KMS-11 (cell line): ENCODE measurements at regions not wholly inside any gene's neighbourhood (a gene's known extent, or its start where the extent isn't known, plus 50 kb on each side); places are given as distances from the start of the nearest gene placed in this dataset.

Source experiments
- H2AFZ ChIP-seq: fragments of 200-600 bp; sonication (generic); 2 replicates; pipeline ENCODE4 v1.6.1; 2016; ENCODE audit warnings: antibody characterized with exemption, mixed run types, low read depth
- H3K27ac ChIP-seq: fragments of 200-600 bp; sonication (generic); 2 replicates; pipeline ENCODE4 v1.6.1; 2016; ENCODE audit warnings: mild to moderate bottlenecking, mixed run types
- H3K27me3 ChIP-seq: fragments of 200-600 bp; sonication (generic); 2 replicates; pipeline ENCODE4 v1.6.1; 2017; ENCODE audit warnings: mild to moderate bottlenecking, low read depth, mixed run types, moderate library complexity; ENCODE audit not compliant: insufficient read depth
- H3K36me3 ChIP-seq: fragments of 200-600 bp; sonication (generic); 2 replicates; pipeline ENCODE4 v1.6.1; 2017; ENCODE audit warnings: mild to moderate bottlenecking, mixed run types; ENCODE audit not compliant: insufficient read depth
- H3K4me1 ChIP-seq: fragments of 200-600 bp; sonication (generic); 2 replicates; pipeline ENCODE4 v1.6.1; 2016; ENCODE audit warnings: mild to moderate bottlenecking, low read depth, mixed run types; ENCODE audit not compliant: poor library complexity, severe bottlenecking
- H3K4me2 ChIP-seq: fragments of 200-600 bp; sonication (generic); 2 replicates; pipeline ENCODE4 v1.7.0; 2016; ENCODE audit warnings: mild to moderate bottlenecking, mixed run types
- H3K4me3 ChIP-seq: fragments of 200-600 bp; sonication (generic); IDR thresholded peaks from 2 replicates; pipeline ENCODE4 v1.6.1; 2017; ENCODE audit warnings: low read depth, low read length, mixed read lengths; ENCODE audit not compliant: insufficient read depth
- H3K79me2 ChIP-seq: fragments of 200-600 bp; sonication (generic); 2 replicates; pipeline ENCODE4 v1.6.1; 2016; ENCODE audit warnings: low read depth, mixed run types; ENCODE audit not compliant: insufficient read depth
- H3K9ac ChIP-seq: fragments of 200-600 bp; sonication (generic); 2 replicates; pipeline ENCODE4 v1.6.1; 2016; ENCODE audit warnings: mild to moderate bottlenecking, mixed run types
- H4K20me1 ChIP-seq: fragments of 200-600 bp; sonication (generic); 2 replicates; pipeline ENCODE4 v1.6.1; 2016; ENCODE audit warnings: mild to moderate bottlenecking, mixed run types; ENCODE audit not compliant: insufficient read depth
- TF ChIP-seq, protein P1 (sequence below): fragments of 200-600 bp; sonication (generic); conservative IDR thresholded peaks from 2 replicates; pipeline ENCODE4 v1.6.1; 2017; ENCODE audit warnings: low read depth, mild to moderate bottlenecking, antibody characterized with exemption, low read length, moderate library complexity, mixed read lengths

DNA sequence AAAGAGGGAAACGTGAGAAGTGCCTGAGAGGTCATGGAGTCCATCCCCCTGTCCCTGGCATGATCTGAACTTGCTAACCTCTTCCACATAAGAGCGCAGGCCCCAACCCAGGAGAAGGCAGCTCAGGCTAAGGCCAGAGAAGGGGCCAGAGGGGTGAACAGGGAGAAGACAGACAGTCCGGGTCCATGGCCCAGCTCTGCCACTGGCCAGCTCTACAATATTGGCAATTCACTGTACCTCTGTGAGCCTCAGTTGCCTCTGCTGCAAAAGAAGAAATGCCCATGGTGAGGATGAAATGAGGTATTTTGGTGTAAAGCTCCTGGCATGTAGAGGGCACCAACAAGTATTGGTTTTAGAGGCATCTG, 72.3 kb downstream of the CAMK2N1 start:
- Histone ChIP-seq H3K4me3 (no peak overlapping the region), H3K36me3 (no peaks in the 10 kb centered on the region), H3K4me2 (no peak overlapping the region), H3K79me2 (no peaks in the 10 kb centered on the region), H3K4me1 (no peaks in the 10 kb centered on the region), H4K20me1 (no peaks in the 10 kb centered on the region), H3K9ac (no peak overlapping the region), H3K27me3 (peaks cover 8% of the 10 kb centered on the region; the same call in 1 of the 2 replicates), H3K27ac (no peak overlapping the region), H2AFZ (no peak overlapping the region)
- TF ChIP-seq, protein P1, sequence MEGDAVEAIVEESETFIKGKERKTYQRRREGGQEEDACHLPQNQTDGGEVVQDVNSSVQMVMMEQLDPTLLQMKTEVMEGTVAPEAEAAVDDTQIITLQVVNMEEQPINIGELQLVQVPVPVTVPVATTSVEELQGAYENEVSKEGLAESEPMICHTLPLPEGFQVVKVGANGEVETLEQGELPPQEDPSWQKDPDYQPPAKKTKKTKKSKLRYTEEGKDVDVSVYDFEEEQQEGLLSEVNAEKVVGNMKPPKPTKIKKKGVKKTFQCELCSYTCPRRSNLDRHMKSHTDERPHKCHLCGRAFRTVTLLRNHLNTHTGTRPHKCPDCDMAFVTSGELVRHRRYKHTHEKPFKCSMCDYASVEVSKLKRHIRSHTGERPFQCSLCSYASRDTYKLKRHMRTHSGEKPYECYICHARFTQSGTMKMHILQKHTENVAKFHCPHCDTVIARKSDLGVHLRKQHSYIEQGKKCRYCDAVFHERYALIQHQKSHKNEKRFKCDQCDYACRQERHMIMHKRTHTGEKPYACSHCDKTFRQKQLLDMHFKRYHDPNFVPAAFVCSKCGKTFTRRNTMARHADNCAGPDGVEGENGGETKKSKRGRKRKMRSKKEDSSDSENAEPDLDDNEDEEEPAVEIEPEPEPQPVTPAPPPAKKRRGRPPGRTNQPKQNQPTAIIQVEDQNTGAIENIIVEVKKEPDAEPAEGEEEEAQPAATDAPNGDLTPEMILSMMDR: no peak

DNA sequence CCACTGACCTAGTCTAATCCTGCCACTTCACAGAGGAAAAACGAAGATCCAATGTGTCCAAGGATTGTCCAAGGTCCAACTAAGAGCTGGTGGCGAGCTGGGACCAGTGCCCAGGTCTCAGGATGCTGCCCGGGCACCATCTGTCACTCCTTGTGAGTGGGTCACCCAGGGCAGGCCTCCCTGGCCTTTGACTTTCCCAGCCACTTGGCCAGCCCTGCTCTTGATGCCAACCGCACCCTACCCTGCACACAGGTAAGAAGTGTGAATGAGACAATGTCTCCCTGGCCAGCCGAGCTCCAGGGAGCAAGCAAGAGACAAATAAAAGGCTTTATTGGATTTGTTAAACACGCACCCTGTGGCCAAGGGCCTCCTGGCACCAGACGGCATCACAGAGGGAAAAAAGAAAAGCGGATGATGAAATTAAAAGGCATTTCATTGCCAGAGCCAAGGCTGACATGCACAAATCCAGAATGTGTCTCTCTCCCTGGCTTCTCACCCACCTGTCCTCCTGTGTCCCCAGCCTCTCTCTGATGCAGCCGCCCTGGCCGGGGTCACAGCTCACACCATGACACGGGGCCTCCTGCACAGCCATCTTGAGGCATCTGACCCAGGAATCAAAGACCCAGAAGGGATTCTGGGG, 72.8 kb downstream of the CAMK2N1 start:
- no peak overlapping the region for H3K4me3 ChIP-seq
- peaks cover 8% of the 10 kb centered on the region; the same call in 1 of the 2 replicates for H3K27me3 ChIP-seq
- H4K20me1 ChIP-seq: no peaks in the 10 kb centered on the region
- H3K4me2 ChIP-seq: no peak overlapping the region
- H2AFZ ChIP-seq: no peak overlapping the region
- TF ChIP-seq, protein P1: no peak
- no peak overlapping the region for H3K9ac ChIP-seq
- H3K4me1 ChIP-seq: no peaks in the 10 kb centered on the region
- H3K36me3 ChIP-seq: no peaks in the 10 kb centered on the region
- no peaks in the 10 kb centered on the region for H3K79me2 ChIP-seq
- H3K27ac ChIP-seq: no peak overlapping the region

DNA sequence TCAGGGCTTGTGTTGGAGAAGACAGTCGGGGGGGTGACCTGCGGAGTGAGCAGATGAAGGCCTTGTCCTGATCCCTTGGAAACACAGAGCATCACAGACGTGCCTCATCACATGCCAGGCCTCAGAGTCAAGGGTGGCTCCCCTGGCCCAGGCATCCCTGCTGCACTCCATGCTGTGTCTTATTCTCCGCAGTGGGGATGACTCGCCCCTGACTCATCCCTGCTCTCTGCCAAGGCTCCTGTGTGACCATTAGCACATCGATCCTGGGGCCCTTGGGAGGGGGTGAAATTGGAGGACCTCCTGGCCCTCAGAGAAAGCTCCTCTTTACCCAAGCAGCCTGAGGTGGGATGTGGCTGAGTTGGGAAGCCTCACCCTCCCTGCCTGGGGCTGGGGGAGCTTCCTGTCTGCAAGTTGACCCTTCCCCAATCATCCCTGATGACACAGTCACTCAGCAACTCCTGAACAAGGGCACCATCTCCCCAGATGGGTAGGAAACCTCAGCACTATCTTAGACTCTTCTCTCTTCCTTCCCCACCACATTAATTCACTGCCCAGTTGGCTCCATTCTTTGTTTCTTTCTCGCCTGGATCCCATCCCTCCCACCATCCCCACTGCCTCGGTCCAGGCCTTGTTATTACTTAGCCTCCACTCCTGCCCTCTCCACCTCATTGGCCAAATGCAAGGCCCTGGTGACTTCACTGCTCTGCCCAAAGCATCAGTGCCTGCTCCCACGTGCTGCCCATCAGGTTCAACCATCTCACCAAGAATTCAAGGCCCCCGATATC, 74.6 kb downstream of the CAMK2N1 start:
- Histone ChIP-seq H2AFZ (no peak overlapping the region), H3K4me2 (no peak overlapping the region), H3K27me3 (peaks cover 8% of the 10 kb centered on the region; the same call in 1 of the 2 replicates), H4K20me1 (no peaks in the 10 kb centered on the region), H3K79me2 (no peaks in the 10 kb centered on the region), H3K4me3 (no peak overlapping the region), H3K36me3 (no peaks in the 10 kb centered on the region), H3K9ac (no peak overlapping the region), H3K4me1 (no peaks in the 10 kb centered on the region), H3K27ac (no peak overlapping the region)
- TF ChIP-seq, protein P1: no peak

DNA sequence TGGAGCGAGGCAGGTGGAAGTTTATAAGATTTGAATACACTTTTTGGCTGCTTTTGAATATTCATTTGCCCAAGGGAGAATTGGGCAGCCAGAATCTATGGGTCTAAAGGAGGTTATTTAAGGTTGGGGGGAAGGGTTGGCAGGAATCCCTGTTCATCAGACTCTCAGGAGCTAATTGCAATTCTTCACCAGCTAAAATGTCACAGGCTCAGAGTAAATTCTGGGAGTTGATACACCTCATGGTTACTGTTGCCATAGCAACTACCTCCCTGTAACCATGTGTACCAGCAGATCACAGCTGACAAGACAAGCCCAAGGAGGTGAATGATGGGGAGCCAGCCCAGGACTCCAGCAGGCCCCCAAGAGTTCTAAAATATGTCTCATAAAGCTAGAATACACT, 75.5 kb downstream of the CAMK2N1 start:
- Histone ChIP-seq H3K4me2 (no peak overlapping the region), H3K9ac (no peak overlapping the region), H3K27ac (no peak overlapping the region), H4K20me1 (no peaks in the 10 kb centered on the region), H3K27me3 (peaks cover 7% of the 10 kb centered on the region), H3K36me3 (no peaks in the 10 kb centered on the region), H3K4me3 (no peak overlapping the region), H3K4me1 (no peaks in the 10 kb centered on the region), H3K79me2 (no peaks in the 10 kb centered on the region), H2AFZ (no peak overlapping the region)
- TF ChIP-seq, protein P1: no peak
